NCI-H460 (cell line): ENCODE measurements at regions not wholly inside any gene's neighbourhood (a gene's known extent, or its start where the extent isn't known, plus 50 kb on each side); places are given as distances from the start of the nearest gene placed in this dataset.

Source experiments
- DNase-seq: peaks from one replicate; pipeline ENCODE4 v3.0.0-alpha.2; 2016; ENCODE audit warnings: low read depth; ENCODE audit errors: extremely low read depth

- no peak for DNase-seq
These were observed 1504.8 kb upstream of the TMEM132C start for GRCh38 chr12:126762150-126762549.

GRCh38 chr12:126763359-126763758, 1503.6 kb upstream of the TMEM132C start:
- DNase-seq = no peak

- no peak for DNase-seq
These were observed 1499.6 kb upstream of the TMEM132C start for GRCh38 chr12:126767334-126767733.

GRCh38 chr12:126768517-126768916, 1498.5 kb upstream of the TMEM132C start:
- no peak for DNase-seq

GRCh38 chr12:126770188-126770587, 1496.8 kb upstream of the TMEM132C start:
- DNase-seq = no peak

- peak; percentile 34 for DNase-seq
These were observed 1494.7 kb upstream of the TMEM132C start for GRCh38 chr12:126772171-126772864.

- DNase-seq = no peak
These were observed 1494.0 kb upstream of the TMEM132C start for GRCh38 chr12:126773012-126773411.

- no peak for DNase-seq
These were observed 1493.5 kb upstream of the TMEM132C start for GRCh38 chr12:126773491-126773890.

- DNase-seq = no peak
These were observed 1490.8 kb upstream of the TMEM132C start for GRCh38 chr12:126776026-126776655.

- no peak for DNase-seq
These were observed 1486.6 kb upstream of the TMEM132C start for GRCh38 chr12:126780343-126780742.

- no peak for DNase-seq
These were observed 1485.4 kb upstream of the TMEM132C start for GRCh38 chr12:126781593-126781992.

- no peak for DNase-seq
These were observed 1484.9 kb upstream of the TMEM132C start for GRCh38 chr12:126782083-126782482.

- DNase-seq = peak; percentile 33
These were observed 1482.5 kb upstream of the TMEM132C start for GRCh38 chr12:126784328-126784921.

- no peak for DNase-seq
These were observed 1477.0 kb upstream of the TMEM132C start for GRCh38 chr12:126789963-126790362.

- no peak for DNase-seq
These were observed 1475.8 kb upstream of the TMEM132C start for GRCh38 chr12:126791122-126791521.

GRCh38 chr12:126792411-126792810, 1474.6 kb upstream of the TMEM132C start:
- no peak for DNase-seq

GRCh38 chr12:126797525-126797924, 1469.4 kb upstream of the TMEM132C start:
- DNase-seq = no peak

GRCh38 chr12:126798449-126798848, 1468.5 kb upstream of the TMEM132C start:
- DNase-seq = no peak

- no peak for DNase-seq
These were observed 1459.6 kb upstream of the TMEM132C start for GRCh38 chr12:126807312-126807865.

- DNase-seq = no peak
These were observed 1455.6 kb upstream of the TMEM132C start for GRCh38 chr12:126811391-126811790.

GRCh38 chr12:126819554-126819953, 1447.4 kb upstream of the TMEM132C start:
- DNase-seq = no peak
